ENCODE measurements at regions not wholly inside any gene's neighbourhood (a gene's known extent, or its start where the extent isn't known, plus 50 kb on each side); places are given as distances from the start of the nearest gene placed in this dataset.
"Not testable (repeated sequence)": the region's sequence is repeated elsewhere in the genome, so short reads cannot be mapped to it uniquely, and the experiment has no call there.

DNA sequence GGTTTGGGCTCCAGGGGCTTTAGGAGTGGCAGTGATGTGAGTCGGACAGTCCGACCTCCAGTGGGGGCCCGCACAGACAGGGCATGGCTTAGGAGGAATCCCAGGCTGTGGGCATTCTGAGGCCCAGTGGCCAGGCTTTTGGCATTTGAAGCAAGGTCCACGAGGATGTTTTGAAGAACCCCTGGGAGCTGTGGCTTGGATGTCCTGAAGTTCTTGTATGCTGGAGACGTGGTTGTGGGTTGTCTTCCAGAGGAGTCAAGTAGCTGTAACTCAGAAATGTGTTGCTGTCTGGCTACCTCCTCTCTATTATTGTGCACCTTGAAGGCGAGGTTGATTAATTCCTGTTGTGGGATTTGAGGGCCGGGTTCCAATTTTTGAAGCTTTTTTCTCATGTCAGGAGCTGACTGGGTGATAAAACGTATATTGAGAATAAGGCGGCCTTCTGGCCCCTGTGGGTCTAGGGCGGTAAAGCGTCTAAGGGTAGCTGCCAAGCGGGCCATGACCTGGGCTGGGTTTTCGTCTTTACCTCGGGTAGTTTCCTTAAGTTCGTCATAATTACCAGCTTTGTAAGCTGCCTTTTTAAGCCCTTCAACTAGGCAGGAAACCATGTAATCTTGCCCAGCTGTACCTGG lies 67.3 kb upstream of the EZR start:
- DNase-seq (ENCODE audit: low spot score) = not testable (repeated sequence)

- not testable (repeated sequence) for DNase-seq (ENCODE audit: low spot score)
Measured at GRCh38 chr6:158881884-158882283, 62.7 kb upstream of the EZR start.

DNA sequence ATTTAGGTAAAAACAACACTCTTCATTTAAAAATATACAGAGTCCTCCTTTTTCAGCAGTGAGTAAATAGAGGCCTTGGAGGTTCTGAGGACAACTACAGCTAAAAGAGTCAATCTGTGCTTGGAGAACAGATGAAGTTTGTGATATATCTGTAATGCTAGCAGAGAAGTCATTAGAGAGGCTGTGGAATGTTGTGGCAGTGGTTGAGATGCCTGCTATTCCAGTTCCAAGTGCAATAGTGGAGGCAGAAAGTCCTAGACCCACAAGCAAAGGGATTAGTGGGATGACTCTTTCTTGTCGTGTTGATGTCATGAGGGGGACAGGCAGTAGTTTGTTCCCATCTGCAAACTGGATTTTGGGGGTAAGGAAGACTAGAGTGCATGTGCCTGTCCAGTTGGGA lies 62.1 kb upstream of the EZR start:
- not testable (repeated sequence) for DNase-seq (ENCODE audit: low spot score)

- DNase-seq (ENCODE audit: low spot score) = peak; percentile 13
Measured at GRCh38 chr6:158879180-158879579, 60.0 kb upstream of the EZR start.

DNA sequence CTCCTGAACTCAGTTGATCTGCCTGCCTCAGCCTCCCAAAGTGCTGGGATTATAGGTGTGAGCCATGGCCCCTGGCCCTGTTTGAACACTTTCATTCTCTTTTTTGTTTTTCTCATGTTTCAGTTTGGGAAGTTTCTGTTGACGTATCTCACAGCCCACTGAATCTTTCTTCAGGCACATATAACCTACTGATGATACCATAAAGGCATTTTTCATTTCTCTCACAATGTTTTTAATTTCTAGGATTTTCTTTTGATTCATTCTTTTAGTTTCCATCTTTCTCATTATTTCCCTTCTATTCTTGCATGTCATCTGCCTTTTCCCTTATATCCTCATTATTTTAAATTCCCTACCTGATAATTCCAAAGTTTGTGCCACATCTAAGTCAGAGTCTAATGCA lies 58.5 kb upstream of the EZR start:
- no peak for DNase-seq (ENCODE audit: low spot score)

- DNase-seq (ENCODE audit: low spot score) = no peak
Measured at GRCh38 chr6:158876886-158877285, 57.7 kb upstream of the EZR start.

- no peak for DNase-seq (ENCODE audit: low spot score)
Measured at GRCh38 chr6:158870649-158870957, 51.4 kb upstream of the EZR start.

DNA sequence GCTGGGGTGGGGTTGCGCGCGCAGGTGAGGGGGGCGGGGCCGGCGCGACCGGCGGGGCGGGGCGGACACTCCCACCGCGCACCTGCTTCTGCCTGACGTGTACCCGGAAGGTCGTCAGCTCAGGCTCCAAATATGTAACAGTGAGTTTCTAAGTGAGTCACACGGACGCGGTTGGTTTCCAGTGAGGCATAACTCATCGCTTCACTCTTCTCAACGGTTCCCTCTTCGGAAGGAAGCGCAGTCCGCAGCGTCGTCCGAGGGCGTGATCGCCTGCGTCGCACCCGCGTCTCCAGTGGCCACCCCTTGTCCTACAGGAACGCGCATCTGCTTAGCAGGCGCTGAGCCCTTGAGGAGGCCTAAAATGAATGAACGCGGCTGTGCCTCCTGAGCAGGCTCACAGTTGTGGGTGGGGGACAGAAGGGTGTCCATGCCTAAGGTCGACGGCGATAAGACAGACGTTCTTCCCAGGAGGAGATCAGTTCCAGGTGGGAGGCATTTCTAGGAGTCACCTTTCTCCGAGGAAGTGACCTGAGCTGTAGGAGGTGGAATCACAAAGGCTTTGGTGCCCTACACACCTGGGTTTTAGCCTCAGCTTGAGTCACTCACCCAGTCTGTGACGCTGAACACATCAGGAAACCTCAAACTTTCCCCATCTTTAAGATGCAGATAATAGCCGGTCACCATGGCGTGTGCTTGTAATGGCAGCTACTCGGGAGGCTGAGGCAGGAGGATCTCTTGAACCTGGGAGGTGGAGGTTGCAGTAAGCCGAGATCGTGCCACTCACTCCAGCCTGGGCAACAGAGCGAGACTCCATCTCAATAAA lies 50.9 kb upstream of the EZR start:
- DNase-seq (ENCODE audit: low spot score) = peak; percentile 75

DNA sequence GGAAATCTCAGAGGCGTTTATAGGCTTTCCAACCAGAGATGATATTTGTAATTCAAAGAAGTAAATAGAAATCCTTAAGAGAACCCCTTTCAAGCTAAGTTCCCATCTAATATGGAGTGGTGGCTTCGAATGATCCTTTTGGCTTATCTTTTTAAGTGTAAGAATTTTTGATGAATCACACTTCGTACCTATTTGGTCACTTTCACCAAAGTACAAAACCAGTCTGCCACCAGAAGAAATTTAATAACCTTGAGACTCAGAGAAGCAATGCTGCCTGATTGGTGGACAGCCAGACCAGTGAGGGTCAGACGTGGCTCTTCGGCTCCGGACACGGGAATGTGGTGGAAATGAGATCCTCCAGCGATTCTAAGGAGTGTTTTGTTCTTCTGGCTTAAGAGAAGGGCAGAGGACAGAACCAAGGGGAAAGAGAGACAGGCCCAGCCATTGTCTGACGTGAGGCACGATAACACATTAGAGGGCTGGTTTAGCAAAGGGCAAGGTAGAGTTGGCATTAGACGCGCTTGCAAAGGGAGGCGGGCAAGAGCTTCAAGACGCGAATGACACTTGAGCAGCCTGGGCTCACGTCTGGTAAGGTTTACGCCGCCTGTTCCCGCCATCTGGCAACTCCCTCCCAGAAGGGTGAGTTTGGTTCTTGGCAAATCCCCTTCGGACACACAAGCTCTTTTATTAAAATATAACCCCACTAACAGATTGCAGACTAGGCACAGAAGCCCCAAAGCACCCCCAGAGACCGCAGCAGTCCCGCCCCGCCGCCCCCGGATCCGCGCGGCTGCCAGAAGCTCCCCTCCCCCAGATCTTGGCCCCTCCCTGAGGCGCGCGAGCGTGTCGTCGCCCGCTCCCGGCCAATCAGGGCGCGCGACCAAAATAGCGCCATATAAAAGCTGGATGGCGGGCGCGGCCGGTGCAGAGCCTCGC lies 50.0 kb upstream of the EZR start:
- DNase-seq (ENCODE audit: low spot score) = peak; percentile 61
